K562 (cell line): ENCODE measurements at regions not wholly inside any gene's neighbourhood (a gene's known extent, or its start where the extent isn't known, plus 50 kb on each side); places are given as distances from the start of the nearest gene placed in this dataset.

ENCODE experiments used
- ARID3B ChIP-seq: fragments of 250-450 bp; sonication (Bioruptor Pico); IDR thresholded peaks from 2 replicates; pipeline ENCODE4 v1.4.0; 2020; ENCODE audit warnings: borderline replicate concordance
- C11orf30 ChIP-seq: fragments of 450-650 bp; IDR thresholded peaks from 2 replicates; pipeline ENCODE4 v1.6.1; 2016; ENCODE audit warnings: low read depth, mild to moderate bottlenecking
- COPS2 ChIP-seq: fragments of 450-650 bp; conservative IDR thresholded peaks from 2 replicates; pipeline ENCODE4 v1.6.1; 2016; ENCODE audit warnings: mild to moderate bottlenecking, moderate library complexity
- THRA ChIP-seq: fragments of 450-650 bp; IDR thresholded peaks from 2 replicates; pipeline ENCODE4 v1.6.1; 2017; ENCODE audit warnings: mild to moderate bottlenecking, moderate library complexity
- ZNF253 ChIP-seq: fragments of 250-450 bp; sonication (Bioruptor Pico); conservative IDR thresholded peaks from 2 replicates; pipeline ENCODE4 v1.6.1; 2021; ENCODE audit warnings: mild to moderate bottlenecking
- ZNF311 ChIP-seq: fragments of 250-450 bp; sonication (Bioruptor Pico); IDR thresholded peaks from 2 replicates; pipeline ENCODE4 v1.4.0; 2020; ENCODE audit warnings: mild to moderate bottlenecking, moderate library complexity
- TF ChIP-seq, protein P1 (sequence below): sonication (generic); formaldehyde crosslinking; IDR thresholded peaks from 2 replicates; pipeline ENCODE4 v1.8.1; 2023; ENCODE audit warnings: mild to moderate bottlenecking, missing genetic modification reagents
- TF ChIP-seq, protein P2 (sequence below), 2 experiments: fragments of 450-650 bp in 1 of 2; sonication (generic) in 1 of 2; formaldehyde crosslinking in 1 of 2; IDR thresholded peaks; 2 replicates each; pipeline versions ENCODE4 v1.7.1 to v1.9.0; 2016 to 2022; ENCODE audit warnings: inconsistent platforms in 1 of 2, mild to moderate bottlenecking in 1 of 2, missing genetic modification reagents in 1 of 2

DNA sequence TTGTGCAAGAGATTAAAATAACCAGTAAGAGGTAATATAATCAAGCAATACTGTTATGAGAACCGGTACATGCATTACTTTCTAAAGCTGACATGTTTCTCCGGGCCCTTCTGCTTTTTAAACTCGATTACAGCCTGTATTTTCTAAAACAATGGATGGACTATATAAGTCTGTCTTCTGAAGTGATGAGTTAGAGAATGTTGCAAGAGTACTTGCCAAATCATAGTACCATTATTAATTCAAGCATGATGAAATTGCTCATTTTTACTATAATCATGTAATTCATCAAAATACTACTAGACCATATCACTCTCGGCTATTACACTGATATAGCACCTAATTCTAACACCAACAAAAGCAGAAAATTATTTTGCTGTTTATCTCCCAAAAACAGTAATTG, 1240.3 kb upstream of the ACVR2A start (continued):
- TF ChIP-seq, protein P1, sequence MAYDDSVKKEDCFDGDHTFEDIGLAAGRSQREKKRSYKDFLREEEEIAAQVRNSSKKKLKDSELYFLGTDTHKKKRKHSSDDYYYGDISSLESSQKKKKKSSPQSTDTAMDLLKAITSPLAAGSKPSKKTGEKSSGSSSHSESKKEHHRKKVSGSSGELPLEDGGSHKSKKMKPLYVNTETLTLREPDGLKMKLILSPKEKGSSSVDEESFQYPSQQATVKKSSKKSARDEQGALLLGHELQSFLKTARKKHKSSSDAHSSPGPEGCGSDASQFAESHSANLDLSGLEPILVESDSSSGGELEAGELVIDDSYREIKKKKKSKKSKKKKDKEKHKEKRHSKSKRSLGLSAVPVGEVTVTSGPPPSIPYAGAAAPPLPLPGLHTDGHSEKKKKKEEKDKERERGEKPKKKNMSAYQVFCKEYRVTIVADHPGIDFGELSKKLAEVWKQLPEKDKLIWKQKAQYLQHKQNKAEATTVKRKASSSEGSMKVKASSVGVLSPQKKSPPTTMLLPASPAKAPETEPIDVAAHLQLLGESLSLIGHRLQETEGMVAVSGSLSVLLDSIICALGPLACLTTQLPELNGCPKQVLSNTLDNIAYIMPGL (CRISPR knock-in tag): no peak
- TF ChIP-seq ZNF311 (no peak), ARID3B (no peak), COPS2 (no peak), C11orf30 (no peak), ZNF253 (CRISPR knock-in tag) (no peak), THRA (no peak)
- TF ChIP-seq, protein P2, sequence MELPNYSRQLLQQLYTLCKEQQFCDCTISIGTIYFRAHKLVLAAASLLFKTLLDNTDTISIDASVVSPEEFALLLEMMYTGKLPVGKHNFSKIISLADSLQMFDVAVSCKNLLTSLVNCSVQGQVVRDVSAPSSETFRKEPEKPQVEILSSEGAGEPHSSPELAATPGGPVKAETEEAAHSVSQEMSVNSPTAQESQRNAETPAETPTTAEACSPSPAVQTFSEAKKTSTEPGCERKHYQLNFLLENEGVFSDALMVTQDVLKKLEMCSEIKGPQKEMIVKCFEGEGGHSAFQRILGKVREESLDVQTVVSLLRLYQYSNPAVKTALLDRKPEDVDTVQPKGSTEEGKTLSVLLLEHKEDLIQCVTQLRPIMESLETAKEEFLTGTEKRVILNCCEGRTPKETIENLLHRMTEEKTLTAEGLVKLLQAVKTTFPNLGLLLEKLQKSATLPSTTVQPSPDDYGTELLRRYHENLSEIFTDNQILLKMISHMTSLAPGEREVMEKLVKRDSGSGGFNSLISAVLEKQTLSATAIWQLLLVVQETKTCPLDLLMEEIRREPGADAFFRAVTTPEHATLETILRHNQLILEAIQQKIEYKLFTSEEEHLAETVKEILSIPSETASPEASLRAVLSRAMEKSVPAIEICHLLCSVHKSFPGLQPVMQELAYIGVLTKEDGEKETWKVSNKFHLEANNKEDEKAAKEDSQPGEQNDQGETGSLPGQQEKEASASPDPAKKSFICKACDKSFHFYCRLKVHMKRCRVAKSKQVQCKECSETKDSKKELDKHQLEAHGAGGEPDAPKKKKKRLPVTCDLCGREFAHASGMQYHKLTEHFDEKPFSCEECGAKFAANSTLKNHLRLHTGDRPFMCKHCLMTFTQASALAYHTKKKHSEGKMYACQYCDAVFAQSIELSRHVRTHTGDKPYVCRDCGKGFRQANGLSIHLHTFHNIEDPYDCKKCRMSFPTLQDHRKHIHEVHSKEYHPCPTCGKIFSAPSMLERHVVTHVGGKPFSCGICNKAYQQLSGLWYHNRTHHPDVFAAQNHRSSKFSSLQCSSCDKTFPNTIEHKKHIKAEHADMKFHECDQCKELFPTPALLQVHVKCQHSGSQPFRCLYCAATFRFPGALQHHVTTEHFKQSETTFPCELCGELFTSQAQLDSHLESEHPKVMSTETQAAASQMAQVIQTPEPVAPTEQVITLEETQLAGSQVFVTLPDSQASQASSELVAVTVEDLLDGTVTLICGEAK (IDR thresholded peaks at IDR 0.05): no peak
- TF ChIP-seq, protein P2 (CRISPR knock-in tag; IDR thresholded peaks at IDR 0.05): no peak
- TF ChIP-seq, all 486 proteins: peak for 0
